Limb (tissue), 2 donors: ENCODE measurements at regions not wholly inside any gene's neighbourhood (a gene's known extent, or its start where the extent isn't known, plus 50 kb on each side); places are given as distances from the start of the nearest gene placed in this dataset.

ENCODE experiments used
- DNase-seq, 2 donors: peaks; one replicate each; pipeline ENCODE4 v3.0.0-alpha.2; 2016; ENCODE audit errors: extremely low spot score in 2 of 2

DNA sequence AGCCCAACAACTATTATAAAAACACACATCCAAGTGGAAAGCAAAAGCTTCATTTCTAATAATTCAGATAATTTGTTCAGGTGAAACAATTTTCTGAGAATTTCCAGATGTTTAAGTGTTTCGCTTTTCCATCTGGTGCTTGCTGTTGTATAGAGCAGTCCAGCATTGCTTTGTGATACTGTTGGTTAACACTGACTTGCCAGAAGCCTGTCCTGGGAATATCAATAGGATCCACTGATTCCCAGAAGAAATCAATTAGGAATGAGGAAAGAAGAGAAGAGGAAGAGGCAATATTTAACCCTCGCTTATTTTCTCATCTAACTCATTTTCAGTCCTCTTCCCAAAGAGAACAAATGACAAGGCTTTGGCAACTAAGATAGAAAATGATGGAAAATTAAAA lies 94.9 kb upstream of the DDIT4L start:
- DNase-seq: no peak

- DNase-seq: no peak
These were observed 94.0 kb upstream of the DDIT4L start for GRCh38 chr4:100284129-100284880.

DNA sequence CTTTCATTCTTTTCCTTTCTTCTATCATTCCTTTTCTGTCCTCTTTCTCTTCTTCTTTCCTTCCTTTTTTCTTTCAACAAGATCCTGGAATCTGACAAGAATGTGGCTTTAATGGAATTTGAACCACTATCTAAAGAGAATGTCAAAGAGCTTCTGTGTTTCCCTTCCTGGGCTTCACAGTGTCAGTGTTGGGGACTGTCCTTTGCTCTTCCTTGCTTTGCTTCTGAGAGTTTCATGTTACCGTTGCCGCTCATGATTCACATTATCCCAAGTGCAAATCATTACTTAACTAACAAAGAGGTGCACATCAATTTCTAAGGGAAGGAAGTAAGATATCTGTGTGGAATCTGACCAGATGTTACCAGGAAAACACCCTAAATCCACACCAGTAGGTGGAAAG lies 90.5 kb upstream of the DDIT4L start:
- no peak for DNase-seq

- no peak for DNase-seq
These were observed 88.3 kb upstream of the DDIT4L start for GRCh38 chr4:100278567-100278966.

GRCh38 chr4:100269446-100269845 lies 79.2 kb upstream of the DDIT4L start:
- no peak for DNase-seq

DNA sequence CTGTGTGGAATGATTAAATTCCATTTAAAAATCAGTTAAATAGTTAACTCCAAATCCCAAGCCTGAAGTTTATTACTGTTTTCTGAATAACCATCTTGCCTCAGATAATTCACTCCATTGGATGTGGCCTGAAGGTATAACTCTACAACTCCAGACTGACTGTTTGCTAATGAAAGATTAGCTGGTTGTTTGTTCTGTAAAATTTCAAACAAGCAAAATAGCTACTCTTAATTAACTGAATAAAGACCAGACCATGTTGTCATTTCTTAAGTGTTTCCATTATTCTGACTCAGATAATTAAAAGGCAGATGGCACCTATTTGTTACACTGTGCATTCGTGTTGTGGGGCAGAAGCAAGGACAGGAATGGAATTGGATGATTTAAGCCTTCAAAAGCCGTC lies 78.5 kb upstream of the DDIT4L start:
- no peak for DNase-seq

GRCh38 chr4:100261346-100261745 lies 71.1 kb upstream of the DDIT4L start:
- no peak for DNase-seq

DNA sequence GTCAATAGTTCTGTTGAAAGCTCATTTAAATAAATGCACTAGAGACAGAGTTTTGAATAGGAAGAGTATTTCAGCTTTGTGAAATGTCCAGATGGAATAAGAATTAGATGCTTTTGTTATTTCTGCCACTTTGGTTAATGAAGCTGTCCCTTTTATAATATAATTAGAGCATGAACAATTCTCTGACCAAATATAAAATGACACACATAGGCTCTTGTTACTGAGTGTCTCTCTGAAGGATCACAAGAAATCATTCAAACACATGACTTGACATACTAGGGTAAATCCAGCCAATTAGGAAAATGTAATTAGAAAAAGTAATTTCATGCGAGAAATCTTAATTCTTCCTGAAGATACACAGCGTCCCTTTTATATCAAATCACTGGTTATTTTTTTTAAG lies 68.4 kb upstream of the DDIT4L start:
- no peak for DNase-seq

DNA sequence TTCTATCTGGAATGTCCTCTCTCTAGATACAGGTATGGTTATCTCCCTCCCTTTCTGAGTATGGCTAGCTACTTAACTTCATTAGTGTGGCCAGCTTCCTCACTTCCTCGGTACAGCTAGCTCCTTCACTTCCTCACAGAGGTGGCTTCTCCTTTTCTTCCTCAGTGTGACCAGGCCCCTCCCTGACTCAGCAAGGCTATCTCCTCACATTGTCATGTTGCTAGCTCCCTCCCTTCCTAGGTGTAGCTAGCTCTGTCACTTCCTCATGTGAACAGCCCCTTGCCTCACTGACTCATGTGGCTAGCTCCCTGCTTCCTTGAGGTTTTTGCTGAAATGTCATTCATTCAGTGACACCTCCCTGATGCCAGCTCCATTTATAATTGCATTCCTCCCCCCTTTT lies 67.3 kb upstream of the DDIT4L start:
- DNase-seq: no peak

- DNase-seq: no peak
These were observed 64.0 kb upstream of the DDIT4L start for GRCh38 chr4:100254237-100254636.

DNA sequence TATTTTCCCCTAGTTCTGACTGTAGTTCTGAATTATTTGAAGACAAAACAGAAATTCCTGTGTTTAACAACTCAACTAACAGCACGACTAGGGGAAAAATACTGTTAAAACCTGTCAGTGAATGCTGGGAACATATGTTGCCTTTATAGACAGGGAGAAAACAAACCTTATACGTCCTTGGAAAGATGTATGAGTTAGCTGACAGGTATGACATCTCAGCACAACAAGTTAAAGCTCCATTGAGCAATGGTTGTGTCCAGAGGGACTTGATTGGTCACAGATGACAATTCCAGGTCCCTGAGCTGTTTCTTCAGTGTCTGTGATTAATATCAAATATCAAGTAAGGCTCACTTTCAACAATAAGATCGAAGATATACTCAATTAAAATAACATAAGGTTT lies 58.2 kb upstream of the DDIT4L start:
- no peak for DNase-seq

GRCh38 chr4:100246697-100247096 lies 56.4 kb upstream of the DDIT4L start:
- DNase-seq: no peak

- no peak for DNase-seq
These were observed 54.1 kb upstream of the DDIT4L start for GRCh38 chr4:100244347-100244746.
